ENCODE measurements at regions not wholly inside any gene's neighbourhood (a gene's known extent, or its start where the extent isn't known, plus 50 kb on each side); places are given as distances from the start of the nearest gene placed in this dataset.

- TF ChIP-seq CTCF (IDR thresholded peaks at IDR 0.05; ENCODE audit: low read depth, low read length, poor library complexity, severe bottlenecking), result no peak
- TF ChIP-seq EZH2phosphoT487 (IDR thresholded peaks at IDR 0.05; ENCODE audit: borderline replicate concordance, low read length), result no peak
Measured at GRCh38 chr15:26132811-26133210, 269.7 kb upstream of the ATP10A start.
